ENCODE measurements at regions not wholly inside any gene's neighbourhood (a gene's known extent, or its start where the extent isn't known, plus 50 kb on each side); places are given as distances from the start of the nearest gene placed in this dataset.

- no peak for DNase-seq (ENCODE audit: low read depth)
These were observed 150.6 kb upstream of the UMPS start for GRCh38 chr3:124579641-124580040.

- no peak for DNase-seq (ENCODE audit: low read depth)
These were observed 148.1 kb upstream of the UMPS start for GRCh38 chr3:124582196-124582595.

- DNase-seq (ENCODE audit: low read depth) = no peak
These were observed 147.4 kb upstream of the UMPS start for GRCh38 chr3:124582621-124583395.

- no peak for DNase-seq (ENCODE audit: low read depth)
These were observed 146.1 kb upstream of the UMPS start for GRCh38 chr3:124584245-124584551.

GRCh38 chr3:124584552-124585391 is 145.5 kb upstream of the UMPS start:
- DNase-seq (ENCODE audit: low read depth) = no peak

- DNase-seq (ENCODE audit: low read depth) = no peak
These were observed 143.9 kb upstream of the UMPS start for GRCh38 chr3:124586126-124587052.

GRCh38 chr3:124587053-124587408 is 143.2 kb upstream of the UMPS start:
- DNase-seq (ENCODE audit: low read depth) = no peak

- no peak for DNase-seq (ENCODE audit: low read depth)
These were observed 142.2 kb upstream of the UMPS start for GRCh38 chr3:124588036-124588435.

- no peak for DNase-seq (ENCODE audit: low read depth)
These were observed 141.5 kb upstream of the UMPS start for GRCh38 chr3:124588794-124589193.

GRCh38 chr3:124591699-124592098 is 138.6 kb upstream of the UMPS start:
- DNase-seq (ENCODE audit: low read depth) = no peak

- DNase-seq (ENCODE audit: low read depth) = no peak
These were observed 137.4 kb upstream of the UMPS start for GRCh38 chr3:124592658-124593441.

GRCh38 chr3:124593442-124593829 is 136.8 kb upstream of the UMPS start:
- DNase-seq (ENCODE audit: low read depth) = no peak

GRCh38 chr3:124594581-124594980 is 135.7 kb upstream of the UMPS start:
- no peak for DNase-seq (ENCODE audit: low read depth)

GRCh38 chr3:124597273-124597672 is 133.0 kb upstream of the UMPS start:
- no peak for DNase-seq (ENCODE audit: low read depth)

GRCh38 chr3:124597979-124598378 is 132.3 kb upstream of the UMPS start:
- no peak for DNase-seq (ENCODE audit: low read depth)

GRCh38 chr3:124599147-124599765 is 131.0 kb upstream of the UMPS start:
- no peak for DNase-seq (ENCODE audit: low read depth)

GRCh38 chr3:124599779-124600693 is 130.2 kb upstream of the UMPS start:
- DNase-seq (ENCODE audit: low read depth) = no peak

- no peak for DNase-seq (ENCODE audit: low read depth)
These were observed 129.5 kb upstream of the UMPS start for GRCh38 chr3:124600765-124601164.

GRCh38 chr3:124601190-124601589 is 129.1 kb upstream of the UMPS start:
- no peak for DNase-seq (ENCODE audit: low read depth)

GRCh38 chr3:124602980-124603627 is 127.1 kb upstream of the UMPS start:
- no peak for DNase-seq (ENCODE audit: low read depth)
